ENCODE measurements at regions not wholly inside any gene's neighbourhood (a gene's known extent, or its start where the extent isn't known, plus 50 kb on each side); places are given as distances from the start of the nearest gene placed in this dataset.

GRCh38 chr4:154082760-154083535 lies 294.1 kb upstream of the SFRP2 start:
- Histone ChIP-seq H3K9me3 (replicated peaks in 1 of 2; ENCODE audit: control insufficient read depth in 1 of 2, insufficient read depth in 1 of 2, low read length in 2 of 2) (no peaks in the 10 kb centered on the region), H3K4me2 (replicated peaks; ENCODE audit: extremely low read depth, low read length, poor library complexity, severe bottlenecking) (no peak overlapping the region), H3K4me1 (ENCODE audit: control insufficient read depth in 1 of 2, insufficient read depth in 2 of 2, low read length in 2 of 2) (no peaks in the 10 kb centered on the region), H3K9ac (ENCODE audit: insufficient read depth, low read length, poor library complexity, severe bottlenecking) (no peak overlapping the region), H3K27me3 (ENCODE audit: control insufficient read depth in 2 of 2, insufficient read depth in 2 of 2, low read length in 2 of 2) (no peaks in the 10 kb centered on the region), H4K20me1 (ENCODE audit: insufficient read depth, low read length) (no peaks in the 10 kb centered on the region), H3K4me3 (replicated peaks in 1 of 3; ENCODE audit: low read depth in 2 of 3, low read length in 3 of 3) (no peak overlapping the region), H3K36me3 (replicated peaks in 1 of 2; ENCODE audit: control insufficient read depth in 1 of 2, insufficient read depth in 2 of 2, low read length in 2 of 2) (no peaks in the 10 kb centered on the region), H3K79me2 (ENCODE audit: insufficient read depth, low read length) (no peaks in the 10 kb centered on the region), H2AFZ (ENCODE audit: insufficient read depth, low read depth, low read length, poor library complexity, severe bottlenecking) (no peak overlapping the region), H3K27ac (ENCODE audit: low read depth in 1 of 2, low read length in 2 of 2) (no peak overlapping the region)
- no peak for DNase-seq
- 100% methylated on average over 1 of the region's 5 CpGs for WGBS (ENCODE audit: insufficient coverage)
- Mint-ChIP-seq H3K9me3 (no peaks in the 10 kb centered on the region), H3K27me3 (ENCODE audit: low read depth in 3 of 3) (no peaks in the 10 kb centered on the region), H3K4me3 (no peak overlapping the region), H3K4me1 (no peaks in the 10 kb centered on the region), H3K27ac (no peak overlapping the region), H3K36me3 (no peaks in the 10 kb centered on the region)
- intact Hi-C loops (cut with micrococcal nuclease): no loop called here
- TF ChIP-seq, protein P1, sequence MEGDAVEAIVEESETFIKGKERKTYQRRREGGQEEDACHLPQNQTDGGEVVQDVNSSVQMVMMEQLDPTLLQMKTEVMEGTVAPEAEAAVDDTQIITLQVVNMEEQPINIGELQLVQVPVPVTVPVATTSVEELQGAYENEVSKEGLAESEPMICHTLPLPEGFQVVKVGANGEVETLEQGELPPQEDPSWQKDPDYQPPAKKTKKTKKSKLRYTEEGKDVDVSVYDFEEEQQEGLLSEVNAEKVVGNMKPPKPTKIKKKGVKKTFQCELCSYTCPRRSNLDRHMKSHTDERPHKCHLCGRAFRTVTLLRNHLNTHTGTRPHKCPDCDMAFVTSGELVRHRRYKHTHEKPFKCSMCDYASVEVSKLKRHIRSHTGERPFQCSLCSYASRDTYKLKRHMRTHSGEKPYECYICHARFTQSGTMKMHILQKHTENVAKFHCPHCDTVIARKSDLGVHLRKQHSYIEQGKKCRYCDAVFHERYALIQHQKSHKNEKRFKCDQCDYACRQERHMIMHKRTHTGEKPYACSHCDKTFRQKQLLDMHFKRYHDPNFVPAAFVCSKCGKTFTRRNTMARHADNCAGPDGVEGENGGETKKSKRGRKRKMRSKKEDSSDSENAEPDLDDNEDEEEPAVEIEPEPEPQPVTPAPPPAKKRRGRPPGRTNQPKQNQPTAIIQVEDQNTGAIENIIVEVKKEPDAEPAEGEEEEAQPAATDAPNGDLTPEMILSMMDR (IDR thresholded peaks at IDR 0.05): no peak

- no peak overlapping the region for H3K4me2 ChIP-seq (replicated peaks; ENCODE audit: extremely low read depth, low read length, poor library complexity, severe bottlenecking)
- no peak overlapping the region for H3K4me3 ChIP-seq (replicated peaks in 1 of 3; ENCODE audit: low read depth in 2 of 3, low read length in 3 of 3)
- H3K4me3 Mint-ChIP-seq: no peak overlapping the region
- H3K4me1 Mint-ChIP-seq: no peaks in the 10 kb centered on the region
- H3K27me3 ChIP-seq (ENCODE audit: control insufficient read depth in 2 of 2, insufficient read depth in 2 of 2, low read length in 2 of 2): no peaks in the 10 kb centered on the region
- H3K9me3 Mint-ChIP-seq: no peaks in the 10 kb centered on the region
- H2AFZ ChIP-seq (ENCODE audit: insufficient read depth, low read depth, low read length, poor library complexity, severe bottlenecking): no peak overlapping the region
- WGBS (ENCODE audit: insufficient coverage): no CpG with 5 or more reads among the region's 2 CpGs
- no peaks in the 10 kb centered on the region for H3K27me3 Mint-ChIP-seq (ENCODE audit: low read depth in 3 of 3)
- H3K27ac Mint-ChIP-seq: no peak overlapping the region
- H3K9ac ChIP-seq (ENCODE audit: insufficient read depth, low read length, poor library complexity, severe bottlenecking): no peak overlapping the region
- no peaks in the 10 kb centered on the region for H3K79me2 ChIP-seq (ENCODE audit: insufficient read depth, low read length)
- intact Hi-C loops (cut with micrococcal nuclease): no loop called here
- no peaks in the 10 kb centered on the region for H3K4me1 ChIP-seq (ENCODE audit: control insufficient read depth in 1 of 2, insufficient read depth in 2 of 2, low read length in 2 of 2)
- no peak overlapping the region for H3K27ac ChIP-seq (ENCODE audit: low read depth in 1 of 2, low read length in 2 of 2)
- no peaks in the 10 kb centered on the region for H3K9me3 ChIP-seq (replicated peaks in 1 of 2; ENCODE audit: control insufficient read depth in 1 of 2, insufficient read depth in 1 of 2, low read length in 2 of 2)
- TF ChIP-seq, protein P1 (IDR thresholded peaks at IDR 0.05): no peak
- H3K36me3 ChIP-seq (replicated peaks in 1 of 2; ENCODE audit: control insufficient read depth in 1 of 2, insufficient read depth in 2 of 2, low read length in 2 of 2): no peaks in the 10 kb centered on the region
- no peaks in the 10 kb centered on the region for H4K20me1 ChIP-seq (ENCODE audit: insufficient read depth, low read length)
- H3K36me3 Mint-ChIP-seq: no peaks in the 10 kb centered on the region
- no peak for DNase-seq
Observed at GRCh38 chr4:154081391-154081790, 292.5 kb upstream of the SFRP2 start.
